ENCODE measurements at regions not wholly inside any gene's neighbourhood (a gene's known extent, or its start where the extent isn't known, plus 50 kb on each side); places are given as distances from the start of the nearest gene placed in this dataset.
"Not testable (repeated sequence)": the region's sequence is repeated elsewhere in the genome, so short reads cannot be mapped to it uniquely, and the experiment has no call there.

DNA sequence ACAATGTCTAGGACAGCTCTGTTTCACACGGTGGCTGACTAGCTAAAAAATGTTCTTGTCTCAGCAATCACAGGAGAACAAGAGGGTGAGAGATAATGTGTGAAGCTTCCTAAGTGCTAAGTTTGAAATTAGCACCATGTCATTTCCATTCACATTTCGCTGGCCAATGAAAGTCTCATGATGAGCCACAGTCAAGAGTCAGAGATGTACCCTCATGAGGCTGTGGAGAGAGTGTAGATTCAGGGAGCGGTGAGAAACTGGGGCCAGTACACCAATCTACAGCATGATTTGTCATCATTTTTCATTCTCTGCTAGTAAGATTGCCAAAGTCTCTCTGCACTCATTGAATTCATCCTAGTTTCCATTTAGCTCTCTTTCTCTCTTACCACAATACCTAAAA, 97.9 kb downstream of the FAM72B start:
- DNase-seq; intact Hi-C loops (cut with micrococcal nuclease); ATAC-seq: not testable (repeated sequence)

DNA sequence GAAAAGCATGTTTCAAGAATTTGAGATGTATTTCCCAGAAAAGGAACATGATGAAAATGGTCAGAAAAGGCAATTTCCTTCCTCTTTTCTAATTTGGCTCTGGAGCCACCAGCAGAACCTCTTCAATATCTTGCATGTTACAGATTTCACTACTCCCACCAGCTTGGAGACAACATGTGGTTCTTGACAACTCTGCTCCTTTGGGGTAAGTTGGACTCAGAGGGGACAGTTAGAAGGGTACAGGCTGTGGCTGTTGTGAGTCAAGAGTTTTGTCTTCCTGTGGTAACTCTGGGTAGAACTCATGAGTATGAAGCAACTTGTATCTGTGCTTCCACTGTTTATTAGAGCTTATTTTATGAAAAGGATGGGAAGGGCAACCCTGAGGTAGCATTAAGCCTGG, 96.9 kb downstream of the FAM72B start:
- intact Hi-C loops (cut with micrococcal nuclease); DNase-seq; ATAC-seq: not testable (repeated sequence)

DNA sequence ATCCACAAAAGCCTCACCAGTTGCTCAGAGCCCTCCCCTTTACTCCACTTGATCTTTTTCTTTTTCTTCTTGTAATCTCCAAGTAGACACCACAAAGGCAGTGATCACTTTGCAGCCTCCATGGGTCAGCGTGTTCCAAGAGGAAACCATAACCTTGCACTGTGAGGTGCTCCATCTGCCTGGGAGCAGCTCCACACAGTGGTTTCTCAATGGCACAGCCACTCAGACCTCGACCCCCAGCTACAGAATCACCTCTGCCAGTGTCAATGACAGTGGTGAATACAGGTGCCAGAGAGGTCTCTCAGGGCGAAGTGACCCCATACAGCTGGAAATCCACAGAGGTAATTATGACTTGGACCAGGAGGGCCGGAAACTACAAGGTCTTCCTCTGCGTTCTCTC, 95.6 kb downstream of the FAM72B start:
- DNase-seq; intact Hi-C loops (cut with micrococcal nuclease): not testable (repeated sequence)

DNA sequence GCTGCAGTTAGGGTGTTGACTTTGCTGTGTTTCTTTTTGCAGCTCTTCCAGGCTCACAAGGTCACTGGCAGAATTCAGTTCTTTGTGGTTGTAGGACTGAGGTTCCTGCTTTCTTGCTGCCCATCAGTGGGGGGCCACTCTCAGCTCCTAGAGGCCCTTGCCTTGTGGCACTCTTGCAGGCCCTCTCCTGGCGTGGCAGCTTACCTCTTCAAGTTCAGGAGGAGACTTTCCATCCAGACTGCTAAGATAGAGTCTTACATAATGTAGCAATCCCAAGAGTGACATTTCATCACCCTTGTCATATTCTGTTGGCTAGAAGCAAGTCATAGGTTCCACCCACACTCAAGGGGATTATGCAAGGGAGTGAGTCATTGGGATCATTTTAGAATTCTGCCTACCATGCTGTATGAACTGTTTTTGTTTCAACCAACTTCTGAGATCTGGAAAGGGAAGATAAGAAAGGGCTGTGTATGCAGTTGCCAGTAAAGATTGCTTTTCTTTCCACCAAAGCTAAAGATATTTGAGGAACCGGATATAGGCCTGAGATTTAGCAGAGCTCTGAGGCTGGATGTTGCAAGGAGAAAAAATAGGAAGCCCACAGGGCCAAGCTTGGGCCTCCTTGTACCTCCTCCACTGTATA, 91.7 kb downstream of the FAM72B start:
- intact Hi-C loops (cut with micrococcal nuclease) = not testable (repeated sequence)
- peak; percentile 33 for DNase-seq
- peak; percentile 81 for ATAC-seq

More for the DNA sequence above, 95.6 kb downstream of the FAM72B start:
- ATAC-seq = not testable (repeated sequence)

DNA sequence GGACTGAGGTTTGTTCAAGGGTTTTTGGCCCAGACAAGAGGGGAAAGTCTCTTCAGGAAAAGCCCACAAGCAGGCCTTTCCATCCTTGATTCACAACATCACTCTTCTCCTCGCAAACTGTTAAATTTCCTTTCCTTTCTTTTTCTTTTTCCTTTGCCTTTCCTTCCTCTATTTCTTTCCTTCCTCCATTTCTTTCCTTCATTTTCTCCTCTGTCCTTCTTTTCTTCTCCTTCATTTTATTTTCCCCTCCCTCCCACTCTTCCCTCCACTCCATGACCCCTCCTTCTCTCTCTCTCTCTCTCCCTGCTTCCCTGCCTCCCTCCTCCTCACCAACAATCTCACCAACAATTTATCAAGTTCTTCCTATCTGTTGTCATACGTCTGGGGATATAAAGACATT, 89.1 kb downstream of the FAM72B start:
- ATAC-seq; intact Hi-C loops (cut with micrococcal nuclease); DNase-seq: not testable (repeated sequence)

DNA sequence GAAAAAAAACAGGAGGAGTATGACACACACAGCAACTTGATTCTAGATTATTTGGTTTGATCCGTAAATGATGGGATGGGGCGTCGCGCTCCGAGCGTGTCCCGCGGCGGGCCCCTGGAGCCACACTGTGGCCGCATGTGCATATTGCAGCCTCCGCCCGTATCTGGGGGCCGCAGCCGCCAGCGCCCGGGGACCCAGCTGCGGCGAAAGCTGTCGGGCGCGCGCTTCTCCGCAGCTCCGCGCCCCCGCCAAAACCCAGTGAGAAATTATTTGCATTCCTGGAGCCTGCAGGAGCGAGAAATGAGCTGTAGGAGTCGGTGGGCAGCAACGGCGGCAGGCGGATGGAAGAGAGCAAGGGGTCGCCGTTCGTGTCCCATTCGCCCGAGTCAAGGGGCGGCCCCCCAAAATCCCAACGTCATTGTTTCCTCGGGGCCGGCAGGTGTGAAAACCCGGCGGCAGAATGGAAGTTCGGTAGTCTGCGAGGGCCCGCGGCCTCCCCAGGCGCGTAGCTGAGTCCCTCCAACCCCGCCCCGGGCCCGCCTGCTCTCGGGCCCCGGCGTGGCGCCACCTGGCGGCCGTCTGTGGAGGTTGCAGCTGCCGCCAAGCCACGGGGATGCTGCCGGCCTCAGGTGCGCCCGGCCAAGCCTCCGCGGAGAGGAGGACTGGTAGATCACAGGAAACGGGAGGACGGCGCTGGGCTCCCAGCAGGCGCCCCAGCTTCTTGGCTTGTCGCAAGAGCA, 86.8 kb downstream of the FAM72B start:
- intact Hi-C loops (cut with micrococcal nuclease) = not testable (repeated sequence)
- ATAC-seq (peak; percentile 95), DNase-seq (peak; percentile 89)

DNA sequence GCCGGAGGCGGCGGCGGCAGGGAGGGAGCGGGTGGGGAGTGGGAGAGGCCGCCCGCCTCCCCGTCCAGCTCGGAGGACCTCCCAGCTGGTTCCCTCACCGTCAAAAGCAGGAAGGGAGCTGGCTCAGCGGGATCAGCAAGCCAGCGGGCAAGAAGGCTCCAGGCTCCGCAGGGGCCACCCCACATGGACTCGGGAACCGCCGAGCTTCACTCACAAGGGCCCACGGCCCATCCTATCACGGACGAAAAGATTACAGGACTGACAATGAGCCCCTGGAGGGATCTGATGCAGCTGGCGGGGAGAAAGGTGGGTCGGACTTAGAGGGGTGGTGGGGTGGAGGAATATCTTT, 86.3 kb downstream of the FAM72B start:
- ATAC-seq (peak; percentile 9), DNase-seq (peak; percentile 18)
- intact Hi-C loops (cut with micrococcal nuclease) = not testable (repeated sequence)

DNA sequence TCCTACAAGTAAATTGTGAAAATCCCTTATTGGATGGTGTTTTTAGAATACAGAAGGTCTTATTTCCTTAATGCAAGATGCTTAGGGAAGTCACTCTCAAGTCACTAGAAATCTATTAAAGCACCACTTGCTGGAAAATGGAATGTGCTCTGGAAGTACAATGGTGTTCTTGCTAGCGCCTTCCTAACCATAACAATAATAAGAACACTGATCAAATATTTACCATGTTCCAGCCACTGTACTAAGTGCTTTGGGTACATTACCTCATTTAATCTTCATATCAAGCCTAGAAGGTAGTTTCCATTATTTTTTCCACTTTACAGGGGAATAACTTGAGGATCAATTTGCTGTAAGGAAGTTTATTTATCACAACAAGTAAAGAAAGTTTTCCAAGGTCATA, 75.1 kb downstream of the FAM72B start:
- intact Hi-C loops (cut with micrococcal nuclease); DNase-seq; ATAC-seq: not testable (repeated sequence)

DNA sequence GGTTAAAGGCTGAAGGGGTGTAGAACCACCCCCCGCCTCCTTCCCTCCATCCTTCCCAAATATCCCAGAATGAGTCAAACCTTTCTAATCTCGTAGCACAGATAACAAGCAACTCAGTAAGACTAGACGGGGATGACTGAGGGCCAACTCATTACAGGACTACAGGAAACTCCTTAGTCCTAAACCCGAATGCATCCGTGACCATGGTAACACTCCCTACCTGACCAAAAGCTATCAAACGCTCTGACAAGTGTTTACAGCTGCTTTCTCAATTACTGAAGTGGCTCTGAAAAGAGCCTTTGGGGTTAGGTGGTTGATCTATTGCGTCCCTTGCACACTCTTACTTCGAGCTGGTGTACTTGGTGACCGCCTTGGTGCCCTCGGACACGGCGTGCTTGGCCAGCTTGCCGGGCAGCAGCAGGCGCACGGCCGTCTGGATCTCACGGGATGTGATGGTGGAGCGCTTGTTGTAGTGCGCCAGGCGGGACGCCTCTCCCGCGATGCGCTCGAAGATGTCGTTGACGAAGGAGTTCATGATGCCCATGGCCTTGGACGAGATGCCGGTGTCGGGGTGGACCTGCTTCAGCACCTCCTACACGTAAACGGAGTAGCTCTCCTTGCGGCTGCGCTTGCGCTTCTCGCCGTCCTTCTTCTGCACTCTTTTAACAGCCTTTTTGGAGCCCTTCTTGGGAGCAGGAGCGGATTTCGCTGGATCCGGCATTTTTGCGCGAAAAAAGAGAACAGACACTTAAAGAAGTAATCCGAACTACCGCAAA, 67.4 kb downstream of the FAM72B start:
- DNase-seq; intact Hi-C loops (cut with micrococcal nuclease): not testable (repeated sequence)
- peak; percentile 44 for ATAC-seq

DNA sequence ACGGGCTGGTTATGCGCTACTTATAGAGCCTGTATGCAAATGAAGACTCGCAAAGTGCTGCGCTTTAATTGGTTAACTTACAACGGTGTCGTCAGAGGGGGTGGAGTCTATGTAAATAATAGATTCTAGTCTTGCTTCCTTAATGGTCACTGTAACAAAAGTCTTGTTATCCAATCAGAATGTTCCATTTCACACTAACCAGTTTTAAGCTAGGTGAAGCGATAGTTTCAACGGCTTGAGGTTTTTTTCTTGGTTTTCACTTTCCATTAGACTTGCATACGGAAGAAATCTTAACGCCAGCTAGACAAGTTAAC, 66.9 kb downstream of the FAM72B start:
- peak; percentile 96 for ATAC-seq
- DNase-seq; intact Hi-C loops (cut with micrococcal nuclease): not testable (repeated sequence)

DNA sequence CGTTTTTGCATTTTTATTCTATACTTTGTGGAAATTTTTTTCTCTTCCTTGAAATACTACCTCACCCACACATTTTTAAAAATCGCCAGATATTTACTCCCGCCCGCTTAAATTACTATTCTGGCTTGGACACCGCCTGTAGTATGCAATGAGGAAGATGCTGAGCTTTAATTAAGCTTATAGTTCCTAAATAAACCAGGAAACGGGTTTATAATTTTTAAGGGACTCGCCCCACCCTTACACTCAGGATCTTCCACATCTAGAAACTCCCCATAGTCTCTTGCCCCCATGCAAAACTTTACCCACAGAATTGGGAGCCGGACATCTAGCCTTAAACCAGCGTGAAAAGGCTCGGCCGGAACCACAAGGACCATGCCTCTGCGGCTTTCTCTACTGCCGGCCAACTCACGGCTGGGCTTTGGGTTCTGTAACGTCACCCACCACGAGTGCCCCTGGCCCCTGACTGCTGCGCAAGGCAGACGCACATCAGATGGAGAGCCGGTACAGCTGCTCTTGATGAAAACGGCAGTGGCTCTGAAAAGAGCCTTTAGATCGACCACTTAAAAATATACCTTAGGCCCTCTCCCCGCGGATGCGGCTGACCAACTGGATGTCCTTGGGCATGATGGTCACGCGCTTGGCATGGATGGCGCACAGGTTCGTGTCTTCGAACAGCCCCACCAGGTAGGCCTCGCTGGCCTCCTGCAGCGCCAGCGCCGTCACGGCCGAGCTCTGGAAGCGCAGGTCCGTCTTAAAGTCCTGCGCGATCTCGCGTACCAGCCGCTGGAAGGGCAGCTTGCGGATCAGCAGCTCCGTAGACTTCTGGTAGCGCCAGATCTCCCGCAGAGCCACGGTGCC, 66.3 kb downstream of the FAM72B start:
- peak; percentile 60 for ATAC-seq
- intact Hi-C loops (cut with micrococcal nuclease) = not testable (repeated sequence)
- peak; percentile 44 for DNase-seq
